H1 (cell line): ENCODE measurements at regions not wholly inside any gene's neighbourhood (a gene's known extent, or its start where the extent isn't known, plus 50 kb on each side); places are given as distances from the start of the nearest gene placed in this dataset.
A peak's percentile ranks its signal among the peaks of the same experiment; 100 is the strongest.

Experiments
- CTCF ChIA-PET: fragments of 300-600 bp; sonication (Branson Sonifier 250); formaldehyde crosslinking; loops from one replicate; lab custom pipeline; 2021; ENCODE audit not compliant: partially characterized antibody; lab: Charles Lee
- POLR2A ChIA-PET: fragments of 300-600 bp; sonication (Branson Sonifier 250); formaldehyde crosslinking; loops from one replicate; lab custom pipeline; 2021; ENCODE audit warnings: inconsistent platforms; ENCODE audit not compliant: partially characterized antibody; lab: Charles Lee
- DNase-seq, 2 experiments: peaks; one replicate each; pipeline versions ENCODE4 v3.0.0 to v3.0.0-alpha.2; 2010 to 2022; ENCODE audit warnings: low spot score in 2 of 2, low read depth in 1 of 2, mixed read lengths in 1 of 2
- FAIRE-seq: peaks from 2 replicates; lab custom pipeline; 2011; peaks lifted over from hg19 to GRCh38; lab: Jason Lieb, UNC
- H2AFZ ChIP-seq: 2 replicates; pipeline ENCODE4 v1.8.1; 2012; ENCODE audit warnings: low read length, inconsistent platforms
- H2AK5ac ChIP-seq: 2 replicates; pipeline ENCODE4 v1.6.1; 2013; ENCODE audit warnings: low read depth, low read length
- H2BK120ac ChIP-seq: replicated peaks from 2 replicates; pipeline ENCODE3; 2013; ENCODE audit warnings: low read depth, low read length, inconsistent platforms
- H2BK12ac ChIP-seq: 2 replicates; pipeline ENCODE4 v1.6.1; 2013; ENCODE audit warnings: low read depth, low read length
- H2BK15ac ChIP-seq: 2 replicates; pipeline ENCODE4 v1.6.1; 2013; ENCODE audit warnings: low read length
- H2BK20ac ChIP-seq: 2 replicates; pipeline ENCODE4 v1.6.1; 2013; ENCODE audit warnings: low read length
- H2BK5ac ChIP-seq: 2 replicates; pipeline ENCODE4 v1.6.1; 2013; ENCODE audit warnings: low read depth, low read length
- H3K14ac ChIP-seq: 2 replicates; pipeline ENCODE4 v1.6.1; 2013; ENCODE audit warnings: inconsistent platforms; ENCODE audit not compliant: insufficient read length
- H3K18ac ChIP-seq: 2 replicates; pipeline ENCODE4 v1.6.1; 2013; ENCODE audit warnings: low read length; ENCODE audit errors: extremely low read depth
- H3K23ac ChIP-seq: 2 replicates; pipeline ENCODE4 v1.6.1; 2013; ENCODE audit warnings: inconsistent platforms; ENCODE audit not compliant: insufficient read length
- H3K23me2 ChIP-seq: 2 replicates; pipeline ENCODE4 v1.6.1; 2013; ENCODE audit warnings: low read depth, low read length
- H3K27ac ChIP-seq: 2 replicates; pipeline ENCODE4 v1.6.1; 2011; ENCODE audit warnings: low read depth, low read length, inconsistent platforms
- H3K27me3 ChIP-seq, 4 experiments: replicated peaks in 1 of 4; 1 replicate in 1 of 4; 2 replicates in 3 of 4; pipeline versions ENCODE4 v1.6.1 to v1.8.1; 2011 to 2013; ENCODE audit warnings: low read length in 3 of 4, mild to moderate bottlenecking in 3 of 4, inconsistent platforms in 2 of 4, mixed read lengths in 2 of 4, moderate library complexity in 1 of 4; ENCODE audit not compliant: control insufficient read depth in 3 of 4, insufficient read depth in 3 of 4; ENCODE audit errors: extremely low read depth in 1 of 4
- H3K36me3 ChIP-seq, 4 experiments: 2 replicates each; pipeline versions ENCODE4 v1.6.1 to v1.8.1; 2011 to 2013; ENCODE audit warnings: mild to moderate bottlenecking in 4 of 4, low read length in 3 of 4, moderate library complexity in 2 of 4, control low read depth in 1 of 4, inconsistent platforms in 1 of 4; ENCODE audit not compliant: insufficient read depth in 4 of 4, control insufficient read depth in 2 of 4
- H3K4ac ChIP-seq: replicated peaks from 2 replicates; pipeline ENCODE3; 2013; ENCODE audit warnings: low read length, low read depth, mixed read lengths, inconsistent platforms; ENCODE audit not compliant: insufficient read length
- H3K4me1 ChIP-seq, 4 experiments: replicated peaks in 1 of 4; 1 replicate in 1 of 4; 2 replicates in 3 of 4; pipeline versions ENCODE4 v1.6.1 to v1.8.1; 2011 to 2013; ENCODE audit warnings: low read length in 3 of 4, inconsistent platforms in 2 of 4, mixed read lengths in 1 of 4; ENCODE audit not compliant: insufficient read depth in 4 of 4, control insufficient read depth in 3 of 4
- H3K4me2 ChIP-seq, 2 experiments: 2 replicates each; pipeline versions ENCODE4 v1.6.1 to v1.8.1; 2011 to 2013; ENCODE audit warnings: low read depth in 2 of 2, low read length in 2 of 2, control low read depth in 1 of 2, inconsistent platforms in 1 of 2, mild to moderate bottlenecking in 1 of 2; ENCODE audit not compliant: insufficient read depth in 1 of 2
- H3K4me3 ChIP-seq, 4 experiments: fragments of 200-600, 300-600 bp in 1 of 4; sonication (generic), shearing (Covaris generic), sonication (Bioruptor Twin) in 1 of 4; 2 replicates each; pipeline versions ENCODE4 v1.5.1 to v1.8.1; 2011 to 2016; ENCODE audit warnings: low read length in 4 of 4, low read depth in 3 of 4, control low read depth in 2 of 4, inconsistent platforms in 2 of 4, mild to moderate bottlenecking in 2 of 4, mixed read lengths in 1 of 4, moderate library complexity in 1 of 4; ENCODE audit not compliant: insufficient read depth in 2 of 4; ENCODE audit errors: extremely low read depth in 1 of 4
- H3K56ac ChIP-seq: replicated peaks from 2 replicates; pipeline ENCODE3; 2013; ENCODE audit warnings: low read depth, mild to moderate bottlenecking, mixed read lengths, low read length, inconsistent platforms; ENCODE audit not compliant: insufficient read length
- H3K79me1 ChIP-seq: 2 replicates; pipeline ENCODE4 v1.6.1; 2013; ENCODE audit warnings: low read depth, low read length, control low read depth
- H3K79me2 ChIP-seq, 2 experiments: 2 replicates each; pipeline versions ENCODE4 v1.6.1 to v1.8.1; 2012 to 2013; ENCODE audit warnings: low read length in 2 of 2, mild to moderate bottlenecking in 2 of 2, inconsistent platforms in 1 of 2; ENCODE audit not compliant: insufficient read depth in 2 of 2, control insufficient read depth in 1 of 2
- H3K9ac ChIP-seq, 4 experiments: replicated peaks in 1 of 4; 1 replicate in 1 of 4; 2 replicates in 3 of 4; pipeline versions ENCODE4 v1.6.1 to v1.8.1; 2011 to 2013; ENCODE audit warnings: low read depth in 3 of 4, low read length in 3 of 4, control low read depth in 2 of 4, mild to moderate bottlenecking in 2 of 4, moderate library complexity in 2 of 4, inconsistent platforms in 1 of 4; ENCODE audit errors: extremely low read depth in 1 of 4
- H3K9me3 ChIP-seq, 2 experiments: 2 replicates each; pipeline versions ENCODE4 v1.6.1 to v1.8.1; 2012 to 2013; ENCODE audit warnings: mild to moderate bottlenecking in 2 of 2, moderate library complexity in 2 of 2, control low read depth in 1 of 2, inconsistent platforms in 1 of 2, low read depth in 1 of 2, low read length in 1 of 2, mixed read lengths in 1 of 2; ENCODE audit not compliant: insufficient read depth in 2 of 2
- H4K20me1 ChIP-seq, 2 experiments: replicated peaks in 1 of 2; 2 replicates each; pipeline versions ENCODE3 to v1.8.1; 2011 to 2013; ENCODE audit warnings: inconsistent platforms in 2 of 2, low read length in 2 of 2, mild to moderate bottlenecking in 1 of 2; ENCODE audit not compliant: insufficient read depth in 2 of 2, control insufficient read depth in 1 of 2
- H4K5ac ChIP-seq: 2 replicates; pipeline ENCODE4 v1.6.1; 2013; ENCODE audit warnings: low read length, low read depth, mixed read lengths, inconsistent platforms; ENCODE audit not compliant: insufficient read length
- H4K8ac ChIP-seq: 2 replicates; pipeline ENCODE4 v1.8.0; 2013; ENCODE audit warnings: mild to moderate bottlenecking, moderate library complexity, low read length, inconsistent platforms; ENCODE audit not compliant: insufficient read depth; ENCODE audit errors: extremely low read depth
- H4K91ac ChIP-seq: replicated peaks from 2 replicates; pipeline ENCODE3; 2013; ENCODE audit warnings: low read length, mixed read lengths, inconsistent platforms; ENCODE audit not compliant: insufficient read length
- BCL11A ChIP-seq, 2 experiments: IDR thresholded peaks; one replicate each; pipeline ENCODE4 v1.6.1; 2011; ENCODE audit warnings: low read depth in 2 of 2, low read length in 2 of 2, mild to moderate bottlenecking in 2 of 2
- CREB1 ChIP-seq: IDR thresholded peaks from 2 replicates; pipeline ENCODE4 v1.6.1; 2012; ENCODE audit warnings: inconsistent platforms
- EP300 ChIP-seq, 2 experiments: IDR thresholded peaks; 1 replicate in 1 of 2; 2 replicates in 1 of 2; pipeline ENCODE4 v1.6.1; 2011 to 2012; ENCODE audit warnings: low read depth in 2 of 2, low read length in 2 of 2, mild to moderate bottlenecking in 2 of 2, borderline replicate concordance in 1 of 2, inconsistent platforms in 1 of 2, moderate library complexity in 1 of 2
- GTF2F1 ChIP-seq: IDR thresholded peaks from 2 replicates; pipeline ENCODE4 v1.6.1; 2012; ENCODE audit warnings: low read depth, low read length, improper control_type of control experiment, borderline replicate concordance
- RFX5 ChIP-seq: IDR thresholded peaks from 2 replicates; pipeline ENCODE4 v1.6.1; 2011; ENCODE audit warnings: low read depth, low read length, improper control_type of control experiment, borderline replicate concordance
- SIRT6 ChIP-seq: IDR thresholded peaks from one replicate; pipeline ENCODE4 v1.7.1; 2012; ENCODE audit warnings: low read length, inconsistent platforms
- SRF ChIP-seq: IDR thresholded peaks from 2 replicates; pipeline ENCODE4 v1.6.1; 2011; ENCODE audit warnings: mild to moderate bottlenecking, low read depth, low read length, moderate library complexity
- SUZ12 ChIP-seq: fragments of 200-600 bp; sonication (generic); IDR thresholded peaks from 2 replicates; pipeline ENCODE4 v1.6.1; 2012; ENCODE audit warnings: mild to moderate bottlenecking, inconsistent platforms, low read length, moderate library complexity, mixed read lengths
- TAF7 ChIP-seq: optimal IDR thresholded peaks from 2 replicates; pipeline ENCODE3; 2011; ENCODE audit warnings: low read depth, mild to moderate bottlenecking, inconsistent platforms, low read length, moderate library complexity, borderline replicate concordance
- TEAD4 ChIP-seq: IDR thresholded peaks from 2 replicates; pipeline ENCODE4 v1.6.1; 2012; ENCODE audit warnings: low read depth, low read length, inconsistent platforms, mixed read lengths
- WGBS, 2 experiments: shearing (Covaris generic) in 1 of 2; methylation state at CpG; one replicate each; pipeline versions ENCODE4 v1.1.6 to v1.1.7; 2013 to 2015; ENCODE audit warnings: low lambda C conversion rate in 2 of 2, mixed read lengths in 2 of 2, inconsistent platforms in 1 of 2, low coverage in 1 of 2, missing lambda C conversion rate in 1 of 2; ENCODE audit not compliant: insufficient replicate concordance in 2 of 2, insufficient coverage in 1 of 2, insufficient read length in 1 of 2; ENCODE audit errors: extremely low coverage in 1 of 2, missing lambda C conversion rate in 1 of 2; 5-methylcytosine and 5-hydroxymethylcytosine counted together
- TF ChIP-seq, protein P1 (sequence below): IDR thresholded peaks from 2 replicates; pipeline ENCODE4 v1.6.1; 2012; ENCODE audit warnings: low read length, inconsistent platforms

GRCh38 chr22:49214976-49215375 lies 612.7 kb downstream of the BRD1 start:
- Histone ChIP-seq H4K91ac (no peak overlapping the region), H3K79me1 (no peaks in the 10 kb centered on the region), H3K4me2 (no peak overlapping the region), H3K27ac (no peak overlapping the region), H2BK15ac (no peak overlapping the region), H4K20me1 (no peaks in the 10 kb centered on the region), H3K9ac (no peak overlapping the region), H2BK20ac (no peak overlapping the region), H3K36me3 (no peaks in the 10 kb centered on the region), H4K8ac (no peak overlapping the region), H3K79me2 (no peaks in the 10 kb centered on the region), H3K23ac (no peak overlapping the region), H3K27me3 (no peaks in the 10 kb centered on the region), H3K4me3 (no peak overlapping the region), H2BK5ac (no peak overlapping the region), H3K14ac (no peak overlapping the region), H3K9me3 (peaks cover 3 to 14% of the 10 kb centered on the region in 2 experiments; a peak in 2 of 4 replicates), H2AK5ac (no peak overlapping the region), H2BK12ac (no peak overlapping the region), H3K56ac (no peak overlapping the region), H4K5ac (no peak overlapping the region), H3K23me2 (no peaks in the 10 kb centered on the region), H2BK120ac (no peak overlapping the region), H3K4me1 (no peaks in the 10 kb centered on the region), H2AFZ (no peak overlapping the region), H3K4ac (no peak overlapping the region), H3K18ac (no peak overlapping the region)
- ChIA-PET CTCF (interaction anchor here (1.1 to 1.4 kb wide), 3 partner anchors 82 to 92 kb away, joined by 3 to 4 read pairs (median 3); no protein-coding TSS in a partner anchor), POLR2A (no interaction called here)
- FAIRE-seq, result no peak
- 87% methylated on average over 10 of the region's 16 CpGs; no CpG with 5 or more reads in 1 of the 2 experiments for WGBS, 2 experiments
- peak in 1 of 2 experiments; percentile 19 for DNase-seq
- TF ChIP-seq TEAD4 (no peak), SUZ12 (no peak), CREB1 (no peak), TAF7 (no peak), BCL11A (IDR thresholded peaks at IDR 0.05; ENCODE audit: low read depth in 2 of 2, low read length in 2 of 2) (no peak), EP300 (IDR thresholded peaks at IDR 0.05; ENCODE audit: borderline replicate concordance in 1 of 2, low read depth in 2 of 2, low read length in 2 of 2) (no peak), GTF2F1 (no peak), SIRT6 (no peak), SRF (no peak), RFX5 (no peak)
- TF ChIP-seq, protein P1, sequence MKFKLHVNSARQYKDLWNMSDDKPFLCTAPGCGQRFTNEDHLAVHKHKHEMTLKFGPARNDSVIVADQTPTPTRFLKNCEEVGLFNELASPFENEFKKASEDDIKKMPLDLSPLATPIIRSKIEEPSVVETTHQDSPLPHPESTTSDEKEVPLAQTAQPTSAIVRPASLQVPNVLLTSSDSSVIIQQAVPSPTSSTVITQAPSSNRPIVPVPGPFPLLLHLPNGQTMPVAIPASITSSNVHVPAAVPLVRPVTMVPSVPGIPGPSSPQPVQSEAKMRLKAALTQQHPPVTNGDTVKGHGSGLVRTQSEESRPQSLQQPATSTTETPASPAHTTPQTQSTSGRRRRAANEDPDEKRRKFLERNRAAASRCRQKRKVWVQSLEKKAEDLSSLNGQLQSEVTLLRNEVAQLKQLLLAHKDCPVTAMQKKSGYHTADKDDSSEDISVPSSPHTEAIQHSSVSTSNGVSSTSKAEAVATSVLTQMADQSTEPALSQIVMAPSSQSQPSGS, result no peak
